HepG2 (cell line): ENCODE measurements at regions not wholly inside any gene's neighbourhood (a gene's known extent, or its start where the extent isn't known, plus 50 kb on each side); places are given as distances from the start of the nearest gene placed in this dataset.

Source experiments
- E2F1 ChIP-seq: sonication (generic); formaldehyde crosslinking; IDR thresholded peaks from 2 replicates; pipeline ENCODE4 v1.5.0; 2020; ENCODE audit warnings: missing genetic modification reagents
- EED ChIP-seq: sonication (generic); formaldehyde crosslinking; IDR thresholded peaks from 2 replicates; pipeline ENCODE4 v1.5.0; 2020; ENCODE audit warnings: mild to moderate bottlenecking, missing genetic modification reagents
- FOXM1 ChIP-seq: sonication (generic); formaldehyde crosslinking; IDR thresholded peaks from 2 replicates; pipeline ENCODE4 v1.5.0; 2020; ENCODE audit warnings: missing genetic modification reagents
- KLF9 ChIP-seq: IDR thresholded peaks from 2 replicates; pipeline ENCODE4 v1.6.1; 2016; ENCODE audit warnings: low read depth
- ZNF17 ChIP-seq: sonication (generic); formaldehyde crosslinking; IDR thresholded peaks from 2 replicates; pipeline ENCODE4 v1.5.0; 2020; ENCODE audit warnings: mild to moderate bottlenecking, missing genetic modification reagents
- ZNF414 ChIP-seq: sonication (generic); formaldehyde crosslinking; IDR thresholded peaks from 2 replicates; pipeline ENCODE4 v1.5.0; 2020; ENCODE audit warnings: missing genetic modification reagents
- ZNF597 ChIP-seq: sonication (generic); formaldehyde crosslinking; IDR thresholded peaks from 2 replicates; pipeline ENCODE4 v1.5.0; 2020; ENCODE audit warnings: missing genetic modification reagents
- TF ChIP-seq, protein P1 (sequence below): sonication (generic); formaldehyde crosslinking; IDR thresholded peaks from 2 replicates; pipeline ENCODE4 v1.5.1; 2020; ENCODE audit warnings: mild to moderate bottlenecking, missing genetic modification reagents, moderate library complexity
- TF ChIP-seq, protein P2 (sequence below): sonication (generic); formaldehyde crosslinking; IDR thresholded peaks from 2 replicates; pipeline ENCODE4 v1.5.0; 2020; ENCODE audit warnings: mild to moderate bottlenecking, missing genetic modification reagents

GRCh38 chr16:54370278-54371040 is 83.9 kb upstream of the IRX3 start (continued):
- TF ChIP-seq, protein P1, sequence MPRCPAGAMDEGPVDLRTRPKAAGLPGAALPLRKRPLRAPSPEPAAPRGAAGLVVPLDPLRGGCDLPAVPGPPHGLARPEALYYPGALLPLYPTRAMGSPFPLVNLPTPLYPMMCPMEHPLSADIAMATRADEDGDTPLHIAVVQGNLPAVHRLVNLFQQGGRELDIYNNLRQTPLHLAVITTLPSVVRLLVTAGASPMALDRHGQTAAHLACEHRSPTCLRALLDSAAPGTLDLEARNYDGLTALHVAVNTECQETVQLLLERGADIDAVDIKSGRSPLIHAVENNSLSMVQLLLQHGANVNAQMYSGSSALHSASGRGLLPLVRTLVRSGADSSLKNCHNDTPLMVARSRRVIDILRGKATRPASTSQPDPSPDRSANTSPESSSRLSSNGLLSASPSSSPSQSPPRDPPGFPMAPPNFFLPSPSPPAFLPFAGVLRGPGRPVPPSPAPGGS (CRISPR knock-in tag) = no peak
- TF ChIP-seq, protein P2, sequence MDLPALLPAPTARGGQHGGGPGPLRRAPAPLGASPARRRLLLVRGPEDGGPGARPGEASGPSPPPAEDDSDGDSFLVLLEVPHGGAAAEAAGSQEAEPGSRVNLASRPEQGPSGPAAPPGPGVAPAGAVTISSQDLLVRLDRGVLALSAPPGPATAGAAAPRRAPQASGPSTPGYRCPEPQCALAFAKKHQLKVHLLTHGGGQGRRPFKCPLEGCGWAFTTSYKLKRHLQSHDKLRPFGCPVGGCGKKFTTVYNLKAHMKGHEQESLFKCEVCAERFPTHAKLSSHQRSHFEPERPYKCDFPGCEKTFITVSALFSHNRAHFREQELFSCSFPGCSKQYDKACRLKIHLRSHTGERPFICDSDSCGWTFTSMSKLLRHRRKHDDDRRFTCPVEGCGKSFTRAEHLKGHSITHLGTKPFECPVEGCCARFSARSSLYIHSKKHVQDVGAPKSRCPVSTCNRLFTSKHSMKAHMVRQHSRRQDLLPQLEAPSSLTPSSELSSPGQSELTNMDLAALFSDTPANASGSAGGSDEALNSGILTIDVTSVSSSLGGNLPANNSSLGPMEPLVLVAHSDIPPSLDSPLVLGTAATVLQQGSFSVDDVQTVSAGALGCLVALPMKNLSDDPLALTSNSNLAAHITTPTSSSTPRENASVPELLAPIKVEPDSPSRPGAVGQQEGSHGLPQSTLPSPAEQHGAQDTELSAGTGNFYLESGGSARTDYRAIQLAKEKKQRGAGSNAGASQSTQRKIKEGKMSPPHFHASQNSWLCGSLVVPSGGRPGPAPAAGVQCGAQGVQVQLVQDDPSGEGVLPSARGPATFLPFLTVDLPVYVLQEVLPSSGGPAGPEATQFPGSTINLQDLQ = no peak
- TF ChIP-seq ZNF597 (CRISPR knock-in tag) (no peak), FOXM1 (CRISPR knock-in tag) (no peak), ZNF17 (CRISPR knock-in tag) (no peak), ZNF414 (CRISPR knock-in tag) (no peak), EED (CRISPR knock-in tag) (no peak), KLF9 (CRISPR knock-in tag) (no peak), E2F1 (no peak)
